ENCODE measurements at regions not wholly inside any gene's neighbourhood (a gene's known extent, or its start where the extent isn't known, plus 50 kb on each side); places are given as distances from the start of the nearest gene placed in this dataset.

DNA sequence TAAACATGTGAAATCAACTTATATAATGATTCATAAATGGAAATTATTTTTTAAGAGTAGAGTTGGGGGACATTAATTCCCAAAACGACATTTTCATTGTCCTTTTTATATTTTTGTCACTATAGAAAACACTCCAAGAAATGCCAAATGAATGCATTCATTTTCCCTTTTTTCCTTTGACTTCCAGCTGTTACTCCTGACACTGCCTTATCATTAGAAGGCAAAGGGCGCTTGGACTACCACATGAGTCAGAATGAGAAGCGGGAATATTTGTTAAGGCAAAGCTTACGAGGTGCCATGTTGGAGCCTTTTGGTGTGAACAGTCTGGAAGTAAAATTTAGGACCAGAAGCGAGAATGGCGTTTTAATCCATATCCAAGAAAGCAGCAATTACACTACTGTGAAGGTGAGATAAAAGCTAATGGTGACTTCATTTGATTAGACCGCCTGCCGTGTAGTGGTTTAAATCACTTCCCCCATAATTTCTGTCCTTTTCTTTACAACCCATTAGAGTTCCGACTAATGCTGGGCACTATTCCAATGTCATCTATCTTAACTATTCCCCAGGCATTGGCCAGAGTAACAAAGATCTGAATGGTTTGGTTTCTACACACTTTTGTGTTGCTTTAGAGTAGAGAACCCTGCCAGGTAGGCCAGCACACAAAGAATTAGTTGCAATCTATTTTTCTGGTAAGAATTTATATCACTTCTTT lies 166.7 kb downstream of the FAT4 start:
- no peaks in the 10 kb centered on the region for H3K9me3 ChIP-seq
- no peak for DNase-seq
- ATAC-seq: no peak
- no peaks in the 10 kb centered on the region for H3K4me1 ChIP-seq (ENCODE audit: low read depth)
- no peaks in the 10 kb centered on the region for H3K36me3 ChIP-seq (ENCODE audit: low read depth)
- no peak overlapping the region for H3K4me3 ChIP-seq
- intact Hi-C loops (cut with DNase I, micrococcal nuclease): no loop called here
- no peak for TF ChIP-seq CTCF (IDR thresholded peaks at IDR 0.05)

DNA sequence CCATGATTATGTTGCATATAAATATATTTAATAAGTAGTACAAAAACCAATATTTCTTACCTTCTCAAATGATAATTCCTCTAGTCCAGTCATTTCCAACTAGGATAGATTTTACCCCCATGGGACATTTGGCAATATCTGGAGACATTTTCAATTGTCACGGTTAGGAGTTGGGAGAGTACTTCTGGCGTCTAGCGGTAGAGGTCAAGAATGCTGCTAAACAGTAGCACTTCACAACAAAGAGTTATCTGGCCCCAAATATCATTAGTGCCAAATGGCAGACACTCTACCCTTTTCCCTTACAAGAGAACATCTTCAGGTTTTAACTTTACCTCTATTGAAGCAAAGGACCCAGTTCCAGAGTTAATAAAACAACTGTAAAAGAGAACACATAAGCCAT lies 168.1 kb downstream of the FAT4 start:
- Histone ChIP-seq H3K4me1 (ENCODE audit: low read depth) (no peaks in the 10 kb centered on the region), H3K36me3 (ENCODE audit: low read depth) (no peaks in the 10 kb centered on the region), H3K4me3 (no peak overlapping the region), H3K9me3 (no peaks in the 10 kb centered on the region)
- intact Hi-C loops (cut with DNase I, micrococcal nuclease): no loop called here
- ATAC-seq (no peak), DNase-seq (no peak)
- TF ChIP-seq CTCF (IDR thresholded peaks at IDR 0.05): no peak

DNA sequence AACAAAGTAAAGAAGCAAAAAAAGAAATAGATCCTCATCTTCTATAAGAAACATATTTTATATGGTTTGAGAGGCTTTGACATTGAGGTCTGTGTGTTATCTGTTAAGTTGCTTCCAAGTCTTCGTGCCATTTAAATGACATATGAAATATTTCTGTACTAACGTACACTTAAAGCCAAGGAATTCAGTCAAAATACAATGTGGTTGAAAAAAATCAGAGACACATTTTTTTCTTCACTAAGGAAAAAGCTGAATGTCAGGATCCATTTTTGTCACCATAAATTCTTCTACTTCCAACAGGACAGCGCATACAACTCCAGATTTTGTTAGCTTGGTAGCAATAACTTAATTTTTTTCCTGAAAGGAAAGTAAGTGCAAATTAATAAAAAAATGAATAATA lies 168.5 kb downstream of the FAT4 start:
- Histone ChIP-seq H3K36me3 (ENCODE audit: low read depth) (no peaks in the 10 kb centered on the region), H3K9me3 (no peaks in the 10 kb centered on the region), H3K4me3 (no peak overlapping the region), H3K4me1 (ENCODE audit: low read depth) (no peaks in the 10 kb centered on the region)
- ATAC-seq (no peak), DNase-seq (no peak)
- intact Hi-C loops (cut with DNase I, micrococcal nuclease): no loop called here
- no peak for TF ChIP-seq CTCF (IDR thresholded peaks at IDR 0.05)

- Histone ChIP-seq H3K4me1 (ENCODE audit: low read depth) (no peaks in the 10 kb centered on the region), H3K9me3 (no peaks in the 10 kb centered on the region), H3K36me3 (ENCODE audit: low read depth) (no peaks in the 10 kb centered on the region), H3K4me3 (no peak overlapping the region)
- no peak for DNase-seq
- intact Hi-C loops (cut with DNase I, micrococcal nuclease): no loop called here
- no peak for ATAC-seq
- no peak for TF ChIP-seq CTCF (IDR thresholded peaks at IDR 0.05)
Observed at GRCh38 chr4:125484912-125485311, 170.2 kb downstream of the FAT4 start.

DNA sequence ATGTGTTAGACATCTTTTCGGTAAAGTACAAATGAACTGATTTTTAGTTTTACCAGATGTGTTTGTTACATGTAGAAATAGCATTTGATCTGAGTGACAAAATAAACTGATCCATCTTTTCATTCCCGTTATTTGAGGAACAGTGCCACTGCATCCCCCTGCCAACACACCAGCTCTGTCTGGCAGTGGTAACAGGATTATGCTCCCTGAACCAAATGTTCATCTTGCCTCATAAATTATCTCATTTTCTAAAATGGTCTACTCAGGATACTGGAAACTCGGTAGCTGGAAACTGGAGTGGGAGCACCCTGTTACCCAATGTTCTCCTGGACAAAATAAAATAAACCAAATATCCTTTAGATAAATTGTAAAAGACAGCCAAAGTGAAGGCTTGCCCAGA lies 171.6 kb downstream of the FAT4 start:
- TF ChIP-seq CTCF (IDR thresholded peaks at IDR 0.05): no peak
- intact Hi-C loops (cut with DNase I, micrococcal nuclease): no loop called here
- DNase-seq (no peak), ATAC-seq (no peak)
- H3K36me3 ChIP-seq (ENCODE audit: low read depth): no peaks in the 10 kb centered on the region
- H3K4me1 ChIP-seq (ENCODE audit: low read depth): no peaks in the 10 kb centered on the region
- H3K4me3 ChIP-seq: no peak overlapping the region
- no peaks in the 10 kb centered on the region for H3K9me3 ChIP-seq
